IMR-90 (cell line): ENCODE measurements at regions not wholly inside any gene's neighbourhood (a gene's known extent, or its start where the extent isn't known, plus 50 kb on each side); places are given as distances from the start of the nearest gene placed in this dataset.

Experiments used
- CHD1 ChIP-seq: IDR thresholded peaks from 2 replicates; pipeline ENCODE4 v1.6.1; 2012; ENCODE audit warnings: low read depth, low read length, improper control_type of control experiment
- CTCF ChIP-seq: conservative IDR thresholded peaks from 2 replicates; pipeline ENCODE4 v1.5.1; 2012; ENCODE audit warnings: mild to moderate bottlenecking, low read depth, low read length, improper control_type of control experiment
- ELK1 ChIP-seq: fragments of 150-350 bp; IDR thresholded peaks from 2 replicates; pipeline ENCODE4 v1.6.1; 2016; ENCODE audit warnings: low read depth, mild to moderate bottlenecking, low read length, moderate library complexity, borderline replicate concordance
- FOS ChIP-seq: fragments of 150-350 bp; IDR thresholded peaks from 2 replicates; pipeline ENCODE4 v1.6.1; 2016; ENCODE audit warnings: low read depth, low read length
- MAFK ChIP-seq: IDR thresholded peaks from 2 replicates; pipeline ENCODE4 v1.6.1; 2012; ENCODE audit warnings: low read depth, low read length, improper control_type of control experiment
- NFE2L2 ChIP-seq: fragments of 150-350 bp; IDR thresholded peaks from 2 replicates; pipeline ENCODE4 v1.6.1; 2016; ENCODE audit warnings: low read depth, mild to moderate bottlenecking, low read length
- POLR2A ChIP-seq: IDR thresholded peaks from 2 replicates; pipeline ENCODE4 v1.6.1; 2012; ENCODE audit warnings: mild to moderate bottlenecking, low read depth, low read length
- RAD21 ChIP-seq: IDR thresholded peaks from 2 replicates; pipeline ENCODE4 v1.6.1; 2012; ENCODE audit warnings: low read length, improper control_type of control experiment
- RCOR1 ChIP-seq: IDR thresholded peaks from 2 replicates; pipeline ENCODE4 v1.6.1; 2012; ENCODE audit warnings: mild to moderate bottlenecking, low read length, improper control_type of control experiment; ENCODE audit not compliant: insufficient replicate concordance
- RFX5 ChIP-seq: IDR thresholded peaks from 2 replicates; pipeline ENCODE4 v1.8.0; 2012; ENCODE audit warnings: low read depth, mild to moderate bottlenecking, low read length, moderate library complexity

GRCh38 chr3:33971055-33971454, 172.6 kb downstream of the PDCD6IP start:
- no peak for TF ChIP-seq CTCF
- no peak for TF ChIP-seq NFE2L2
- no peak for TF ChIP-seq MAFK
- no peak for TF ChIP-seq RFX5
- no peak for TF ChIP-seq POLR2A
- TF ChIP-seq ELK1: no peak
- TF ChIP-seq RCOR1: no peak
- no peak for TF ChIP-seq RAD21
- no peak for TF ChIP-seq CHD1
- no peak for TF ChIP-seq FOS
